H9 (cell line): ENCODE measurements at regions not wholly inside any gene's neighbourhood (a gene's known extent, or its start where the extent isn't known, plus 50 kb on each side); places are given as distances from the start of the nearest gene placed in this dataset.
A peak's percentile ranks its signal among the peaks of the same experiment; 100 is the strongest.
"Not testable (repeated sequence)": the region's sequence is repeated elsewhere in the genome, so short reads cannot be mapped to it uniquely, and the experiment has no call there.

Source experiments
- DNase-seq: peaks from one replicate; pipeline ENCODE4 v3.0.0-alpha.2; 2017
- H2AFZ ChIP-seq: one replicate; pipeline ENCODE4 v1.6.1; 2013; ENCODE audit warnings: mild to moderate bottlenecking, low read length, control low read depth, moderate library complexity
- H2AK5ac ChIP-seq: 2 replicates; pipeline ENCODE4 v1.6.1; 2013; ENCODE audit warnings: low read length, control low read depth, mixed read lengths; ENCODE audit not compliant: insufficient read length
- H2BK120ac ChIP-seq: one replicate; pipeline ENCODE4 v1.6.1; 2013; ENCODE audit warnings: low read depth, mild to moderate bottlenecking, low read length, control low read depth, inconsistent platforms; ENCODE audit not compliant: poor library complexity, severe bottlenecking
- H2BK12ac ChIP-seq: 2 replicates; pipeline ENCODE4 v1.6.1; 2013; ENCODE audit warnings: low read length, control low read depth, mixed read lengths, low read depth; ENCODE audit not compliant: insufficient read length
- H2BK15ac ChIP-seq: 2 replicates; pipeline ENCODE4 v1.6.1; 2013; ENCODE audit warnings: low read depth, low read length, control low read depth
- H2BK20ac ChIP-seq: one replicate; pipeline ENCODE4 v1.6.1; 2013; ENCODE audit warnings: low read depth, mild to moderate bottlenecking, low read length, control low read depth, inconsistent platforms; ENCODE audit not compliant: poor library complexity, severe bottlenecking
- H2BK5ac ChIP-seq: 2 replicates; pipeline ENCODE4 v1.6.1; 2013; ENCODE audit warnings: low read length, control low read depth, mixed read lengths; ENCODE audit not compliant: insufficient read length
- H3K14ac ChIP-seq: 2 replicates; pipeline ENCODE4 v1.6.1; 2013; ENCODE audit warnings: low read length, control low read depth; ENCODE audit not compliant: insufficient read depth
- H3K18ac ChIP-seq: 2 replicates; pipeline ENCODE4 v1.6.1; 2013; ENCODE audit warnings: low read depth, mild to moderate bottlenecking, mixed read lengths, low read length, control low read depth; ENCODE audit not compliant: insufficient read length
- H3K23ac ChIP-seq: 2 replicates; pipeline ENCODE4 v1.6.1; 2013; ENCODE audit warnings: low read length, control low read depth, mixed read lengths, low read depth; ENCODE audit not compliant: insufficient read length
- H3K23me2 ChIP-seq: 2 replicates; pipeline ENCODE4 v1.6.1; 2013; ENCODE audit warnings: low read depth, mild to moderate bottlenecking, mixed read lengths, low read length, control low read depth; ENCODE audit not compliant: insufficient read length, poor library complexity, severe bottlenecking
- H3K27ac ChIP-seq: 2 replicates; pipeline ENCODE4 v1.5.1; 2013; ENCODE audit warnings: low read length, control low read depth, mixed read lengths, low read depth; ENCODE audit not compliant: insufficient read length
- H3K27me3 ChIP-seq: 2 replicates; pipeline ENCODE4 v1.6.1; 2013; ENCODE audit warnings: low read length, control low read depth, inconsistent platforms; ENCODE audit not compliant: insufficient read depth
- H3K4ac ChIP-seq: 2 replicates; pipeline ENCODE4 v1.6.1; 2013; ENCODE audit warnings: low read depth, mild to moderate bottlenecking, control low read depth, inconsistent platforms, low read length, moderate library complexity
- H3K4me1 ChIP-seq: 2 replicates; pipeline ENCODE4 v1.6.1; 2013; ENCODE audit warnings: low read length, control low read depth, inconsistent platforms; ENCODE audit not compliant: insufficient read depth
- H3K4me2 ChIP-seq: 2 replicates; pipeline ENCODE4 v1.6.1; 2013; ENCODE audit warnings: low read length, control low read depth, mixed read lengths; ENCODE audit not compliant: insufficient read length, insufficient read depth
- H3K56ac ChIP-seq: 2 replicates; pipeline ENCODE4 v1.6.1; 2013; ENCODE audit warnings: low read depth, mild to moderate bottlenecking, mixed read lengths, low read length, control low read depth; ENCODE audit not compliant: insufficient read length
- H3K79me1 ChIP-seq: 2 replicates; pipeline ENCODE4 v1.6.1; 2013; ENCODE audit warnings: low read depth, mild to moderate bottlenecking, moderate library complexity, low read length, control low read depth, inconsistent platforms; ENCODE audit not compliant: insufficient read depth, poor library complexity, severe bottlenecking
- H3K79me2 ChIP-seq: 2 replicates; pipeline ENCODE4 v1.6.1; 2013; ENCODE audit warnings: low read length, control low read depth, inconsistent platforms; ENCODE audit not compliant: insufficient read depth
- H3K9ac ChIP-seq: 2 replicates; pipeline ENCODE4 v1.6.1; 2013; ENCODE audit warnings: low read length, control low read depth, mixed read lengths; ENCODE audit not compliant: insufficient read length; ENCODE audit errors: extremely low read depth
- H3K9me3 ChIP-seq: one replicate; pipeline ENCODE4 v1.6.1; 2013; ENCODE audit warnings: low read depth, low read length, inconsistent platforms; ENCODE audit not compliant: control insufficient read depth
- H3T11ph ChIP-seq: one replicate; pipeline ENCODE4 v1.6.1; 2013; ENCODE audit warnings: mild to moderate bottlenecking, low read length, control low read depth, inconsistent platforms
- H4K20me1 ChIP-seq: one replicate; pipeline ENCODE4 v1.6.1; 2013; ENCODE audit not compliant: control insufficient read depth, insufficient read length, insufficient read depth
- H4K5ac ChIP-seq: 2 replicates; pipeline ENCODE4 v1.6.1; 2013; ENCODE audit warnings: low read depth, mild to moderate bottlenecking, mixed read lengths, low read length, control low read depth; ENCODE audit not compliant: insufficient read length
- H4K8ac ChIP-seq: replicated peaks from 2 replicates; pipeline ENCODE4 v1.6.1; 2013; ENCODE audit warnings: low read length, control low read depth, mixed read lengths, low read depth; ENCODE audit not compliant: insufficient read length
- H4K91ac ChIP-seq: 2 replicates; pipeline ENCODE4 v1.6.1; 2013; ENCODE audit warnings: low read depth, mild to moderate bottlenecking, moderate library complexity, mixed read lengths, low read length, control low read depth; ENCODE audit not compliant: insufficient read length
- H3K27ac Mint-ChIP-seq, 3 experiments: 2 replicates in 2 of 3; 3 replicates in 1 of 3; pipeline ENCODE4 v1.8.0; 2020 to 2021; ENCODE audit warnings: mixed read lengths in 3 of 3, mild to moderate bottlenecking in 1 of 3, moderate library complexity in 1 of 3
- H3K27me3 Mint-ChIP-seq: 2 replicates; pipeline ENCODE4 v1.8.0; 2021; ENCODE audit warnings: low read depth, mild to moderate bottlenecking, moderate library complexity, mixed read lengths
- H3K36me3 Mint-ChIP-seq, 3 experiments: 2 replicates in 2 of 3; 3 replicates in 1 of 3; pipeline ENCODE4 v1.8.0; 2020 to 2021; ENCODE audit warnings: low read depth in 3 of 3, mixed read lengths in 3 of 3; ENCODE audit not compliant: insufficient read depth in 1 of 3
- H3K4me1 Mint-ChIP-seq, 2 experiments: 2 replicates each; pipeline ENCODE4 v1.8.0; 2020; ENCODE audit warnings: mixed read lengths in 2 of 2
- H3K4me3 Mint-ChIP-seq, 2 experiments: 2 replicates in 1 of 2; 3 replicates in 1 of 2; pipeline ENCODE4 v1.8.0; 2020 to 2021; ENCODE audit warnings: mild to moderate bottlenecking in 2 of 2, mixed read lengths in 2 of 2, moderate library complexity in 1 of 2
- H3K9me3 Mint-ChIP-seq, 2 experiments: 2 replicates in 1 of 2; 3 replicates in 1 of 2; pipeline ENCODE4 v1.8.0; 2020; ENCODE audit warnings: mild to moderate bottlenecking in 2 of 2, mixed read lengths in 2 of 2, moderate library complexity in 1 of 2
- WGBS: extraction: QIAGEN DNeasy Blood & Tissue Kit; methylation state at CpG from one replicate; pipeline ENCODE4 v1.1.7; 2013; ENCODE audit warnings: missing lambda C conversion rate, low lambda C conversion rate, mixed read lengths; ENCODE audit not compliant: insufficient read length; ENCODE audit errors: extremely low coverage; 5-methylcytosine and 5-hydroxymethylcytosine counted together

GRCh38 chr4:4006356-4006755, 220.4 kb downstream of the OTOP1 start:
- H3K4ac ChIP-seq, H3K9me3 ChIP-seq, H3K23me2 ChIP-seq, H2BK120ac ChIP-seq, H3K79me2 ChIP-seq, H2BK15ac ChIP-seq, H2BK5ac ChIP-seq, H2BK12ac ChIP-seq, H4K5ac ChIP-seq, H3K9me3 Mint-ChIP-seq, H4K8ac ChIP-seq, H2AFZ ChIP-seq, H3K18ac ChIP-seq, H3K4me2 ChIP-seq, H3K27ac ChIP-seq, H3K14ac ChIP-seq, H4K20me1 ChIP-seq, H3K79me1 ChIP-seq, H4K91ac ChIP-seq, H3K56ac ChIP-seq, H3K36me3 Mint-ChIP-seq, DNase-seq, H3K4me1 ChIP-seq, H2AK5ac ChIP-seq, H2BK20ac ChIP-seq, H3T11ph ChIP-seq, H3K4me3 Mint-ChIP-seq, H3K23ac ChIP-seq, H3K9ac ChIP-seq, H3K27me3 ChIP-seq: not testable (repeated sequence)
- WGBS = no CpG with 5 or more reads among the region's 11 CpGs
- Mint-ChIP-seq H3K27ac (peak overlapping the region; percentile 77 to 96 (median 86); a peak in 5 of 7 replicates), H3K4me1 (peaks cover 12 to 22% of the 10 kb centered on the region in 2 experiments), H3K27me3 (peaks cover 37% of the 10 kb centered on the region)

GRCh38 chr4:4019071-4019470, 207.7 kb downstream of the OTOP1 start:
- H2BK120ac ChIP-seq, H2BK12ac ChIP-seq, H3K79me2 ChIP-seq, H2AK5ac ChIP-seq, H3K36me3 Mint-ChIP-seq, H3K4me2 ChIP-seq, H3K23me2 ChIP-seq, H3K23ac ChIP-seq, H2BK15ac ChIP-seq, H3K9ac ChIP-seq, H3K14ac ChIP-seq, H2AFZ ChIP-seq, H3K79me1 ChIP-seq, H3K27ac Mint-ChIP-seq, H3K18ac ChIP-seq, H4K5ac ChIP-seq, H3K4me1 ChIP-seq, H4K91ac ChIP-seq, H3K9me3 ChIP-seq, H3K56ac ChIP-seq, H3K27me3 ChIP-seq, H3K4me3 Mint-ChIP-seq, H2BK5ac ChIP-seq, H4K20me1 ChIP-seq, H3K27ac ChIP-seq, H2BK20ac ChIP-seq, H3K4ac ChIP-seq, H3T11ph ChIP-seq, H4K8ac ChIP-seq: not testable (repeated sequence)
- peaks cover 7 to 19% of the 10 kb centered on the region in 2 experiments for H3K9me3 Mint-ChIP-seq
- H3K27me3 Mint-ChIP-seq = peaks cover 46% of the 10 kb centered on the region
- H3K4me1 Mint-ChIP-seq = peaks cover 7 to 11% of the 10 kb centered on the region in 2 experiments
- no CpG with 5 or more reads among the region's 7 CpGs for WGBS
- peak; percentile 51 for DNase-seq
